GM19328 (cell line): ENCODE measurements at regions not wholly inside any gene's neighbourhood (a gene's known extent, or its start where the extent isn't known, plus 50 kb on each side); places are given as distances from the start of the nearest gene placed in this dataset.
"Not testable (repeated sequence)": the region's sequence is repeated elsewhere in the genome, so short reads cannot be mapped to it uniquely, and the experiment has no call there.

Experiments
- ATAC-seq: cut with Tn5 transposase; IDR thresholded peaks from one replicate; pipeline ENCODE4 v1.9.1; 2021; ENCODE audit warnings: mild to moderate bottlenecking, moderate library complexity; ENCODE audit not compliant: unreplicated experiment

GRCh38 chr11:39462506-39462905 is 1996.9 kb downstream of the LRRC4C start:
- ATAC-seq: no peak

GRCh38 chr11:39461066-39461465 is 1998.4 kb downstream of the LRRC4C start:
- no peak for ATAC-seq

- ATAC-seq: no peak
Measured at GRCh38 chr11:39459606-39460005, 1999.8 kb downstream of the LRRC4C start.

- no peak for ATAC-seq
Measured at GRCh38 chr11:39458481-39458880, 2001.0 kb downstream of the LRRC4C start.

GRCh38 chr11:39443424-39444022 is 2015.9 kb downstream of the LRRC4C start:
- no peak for ATAC-seq

GRCh38 chr11:39442177-39442576 is 2017.3 kb downstream of the LRRC4C start:
- ATAC-seq: no peak

GRCh38 chr11:39435641-39436040 is 2023.8 kb downstream of the LRRC4C start:
- no peak for ATAC-seq

- ATAC-seq: no peak
Measured at GRCh38 chr11:39434466-39434865, 2025.0 kb downstream of the LRRC4C start.

GRCh38 chr11:39432929-39433328 is 2026.5 kb downstream of the LRRC4C start:
- no peak for ATAC-seq

- ATAC-seq: no peak
Measured at GRCh38 chr11:39425226-39425625, 2034.2 kb downstream of the LRRC4C start.

GRCh38 chr11:39412117-39412516 is 2047.3 kb downstream of the LRRC4C start:
- ATAC-seq: no peak

GRCh38 chr11:39385911-39386310 is 2073.5 kb downstream of the LRRC4C start:
- ATAC-seq: no peak

- ATAC-seq: no peak
Measured at GRCh38 chr11:39374963-39375698, 2084.3 kb downstream of the LRRC4C start.

- ATAC-seq: no peak
Measured at GRCh38 chr11:39367534-39367933, 2091.9 kb downstream of the LRRC4C start.

- ATAC-seq: no peak
Measured at GRCh38 chr11:39365809-39366436, 2093.5 kb downstream of the LRRC4C start.

- no peak for ATAC-seq
Measured at GRCh38 chr11:39363571-39363970, 2095.9 kb downstream of the LRRC4C start.

GRCh38 chr11:39361557-39361956 is 2097.9 kb downstream of the LRRC4C start:
- no peak for ATAC-seq

- no peak for ATAC-seq
Measured at GRCh38 chr11:39345834-39346442, 2113.5 kb downstream of the LRRC4C start.

- ATAC-seq: no peak
Measured at GRCh38 chr11:39341461-39341860, 2118.0 kb downstream of the LRRC4C start.

GRCh38 chr11:39333006-39333405 is 2126.4 kb downstream of the LRRC4C start:
- ATAC-seq: not testable (repeated sequence)

- ATAC-seq: no peak
Measured at GRCh38 chr11:39327302-39327701, 2132.2 kb downstream of the LRRC4C start.

- ATAC-seq: not testable (repeated sequence)
Measured at GRCh38 chr11:39311888-39312287, 2147.6 kb downstream of the LRRC4C start.
